ENCODE measurements at regions not wholly inside any gene's neighbourhood (a gene's known extent, or its start where the extent isn't known, plus 50 kb on each side); places are given as distances from the start of the nearest gene placed in this dataset.

DNA sequence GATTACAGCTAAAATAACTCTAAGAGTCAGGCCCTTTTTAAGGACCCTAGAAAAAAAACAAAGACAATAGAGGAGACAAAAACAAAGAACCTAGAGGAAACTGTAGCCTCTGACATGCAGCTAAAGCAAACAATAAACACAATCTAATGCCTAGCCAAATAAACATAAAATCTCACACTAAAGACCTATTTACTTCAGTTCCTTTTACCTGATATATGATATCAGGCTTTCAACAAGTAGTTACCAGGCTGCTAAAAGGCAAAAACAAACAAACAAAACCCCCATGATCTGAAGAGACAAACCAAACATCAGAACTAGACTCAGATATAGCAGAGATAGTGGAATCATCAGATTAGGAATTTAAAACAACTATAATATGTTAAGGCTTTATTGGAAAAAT, 226.5 kb upstream of the POU5F2 start:
- Histone ChIP-seq H3K36me3 (replicated peaks in 1 of 2; ENCODE audit: control insufficient read depth in 2 of 2, insufficient read depth in 2 of 2, low read length in 2 of 2) (no peaks in the 10 kb centered on the region), H3K79me1 (ENCODE audit: low read depth, low read length) (no peaks in the 10 kb centered on the region), H4K91ac (ENCODE audit: low read depth, low read length, poor library complexity) (no peak overlapping the region), H3K9ac (ENCODE audit: low read depth, low read length, poor library complexity) (no peak overlapping the region), H3K4me3 (ENCODE audit: low read length in 2 of 2) (no peak overlapping the region), H3K4me1 (ENCODE audit: control insufficient read depth in 2 of 2, insufficient read depth in 1 of 2, low read depth in 1 of 2, low read length in 2 of 2) (peaks cover 0 to 5% of the 10 kb centered on the region in 2 donors), H3K4ac (ENCODE audit: low read length) (no peak overlapping the region), H2BK5ac (ENCODE audit: low read length) (no peak overlapping the region), H3K9me3 (replicated peaks in 1 of 2; ENCODE audit: control insufficient read depth in 2 of 2, insufficient read depth in 1 of 2, low read depth in 1 of 2, low read length in 2 of 2) (peaks cover 0 to 2% of the 10 kb centered on the region in 2 donors), H2AK5ac (ENCODE audit: low read depth, low read length) (no peak overlapping the region), H2BK120ac (ENCODE audit: low read depth, low read length) (no peak overlapping the region), H2AFZ (ENCODE audit: low read length) (no peak overlapping the region), H3K4me2 (ENCODE audit: insufficient read depth, low read length, poor library complexity, severe bottlenecking) (no peak overlapping the region), H2BK15ac (ENCODE audit: low read length) (no peak overlapping the region), H3K14ac (ENCODE audit: low read length) (no peak overlapping the region), H3K27ac (replicated peaks; ENCODE audit: low read length) (no peak overlapping the region), H3K18ac (ENCODE audit: low read length) (no peak overlapping the region), H3K27me3 (ENCODE audit: control insufficient read depth in 3 of 3, insufficient read depth in 3 of 3, low read depth in 1 of 3, low read length in 3 of 3) (no peaks in the 10 kb centered on the region), H3K23ac (ENCODE audit: low read depth, low read length, poor library complexity) (no peak overlapping the region), H4K8ac (ENCODE audit: low read depth, low read length) (no peak overlapping the region), H2BK12ac (ENCODE audit: low read length) (no peak overlapping the region)
- DNase-seq (ENCODE audit: low spot score), result no peak

DNA sequence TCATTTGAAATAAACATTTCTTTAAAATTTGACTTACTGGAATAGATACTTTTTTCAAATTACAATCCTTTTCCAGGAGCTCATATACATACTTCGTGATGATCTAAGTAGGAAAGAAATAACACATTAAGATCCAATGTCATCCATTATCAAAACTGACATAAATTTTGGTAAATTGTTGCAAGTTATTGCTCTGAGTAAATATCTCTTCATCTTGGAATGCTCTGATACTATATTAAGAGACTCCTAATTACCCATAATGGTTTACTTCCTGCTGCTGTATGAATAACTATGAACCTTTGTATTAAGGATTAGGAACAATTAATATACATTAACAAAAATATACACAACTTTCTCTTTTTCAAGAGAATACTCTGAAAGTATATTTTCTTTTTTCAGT, 223.0 kb upstream of the POU5F2 start:
- Histone ChIP-seq H3K18ac (ENCODE audit: low read length) (no peak overlapping the region), H4K8ac (ENCODE audit: low read depth, low read length) (no peak overlapping the region), H3K4me3 (ENCODE audit: low read length in 2 of 2) (no peak overlapping the region), H3K4ac (ENCODE audit: low read length) (no peak overlapping the region), H3K9me3 (replicated peaks in 1 of 2; ENCODE audit: control insufficient read depth in 2 of 2, insufficient read depth in 1 of 2, low read depth in 1 of 2, low read length in 2 of 2) (no peaks in the 10 kb centered on the region), H2AFZ (ENCODE audit: low read length) (no peak overlapping the region), H3K14ac (ENCODE audit: low read length) (no peak overlapping the region), H4K91ac (ENCODE audit: low read depth, low read length, poor library complexity) (no peak overlapping the region), H3K27me3 (ENCODE audit: control insufficient read depth in 3 of 3, insufficient read depth in 3 of 3, low read depth in 1 of 3, low read length in 3 of 3) (no peaks in the 10 kb centered on the region), H2AK5ac (ENCODE audit: low read depth, low read length) (no peak overlapping the region), H3K4me1 (ENCODE audit: control insufficient read depth in 2 of 2, insufficient read depth in 1 of 2, low read depth in 1 of 2, low read length in 2 of 2) (peaks cover 0 to 3% of the 10 kb centered on the region in 2 donors), H3K4me2 (ENCODE audit: insufficient read depth, low read length, poor library complexity, severe bottlenecking) (no peak overlapping the region), H3K79me1 (ENCODE audit: low read depth, low read length) (no peaks in the 10 kb centered on the region), H3K23ac (ENCODE audit: low read depth, low read length, poor library complexity) (no peak overlapping the region), H3K9ac (ENCODE audit: low read depth, low read length, poor library complexity) (no peak overlapping the region), H3K27ac (replicated peaks; ENCODE audit: low read length) (no peak overlapping the region), H2BK120ac (ENCODE audit: low read depth, low read length) (no peak overlapping the region), H3K36me3 (replicated peaks in 1 of 2; ENCODE audit: control insufficient read depth in 2 of 2, insufficient read depth in 2 of 2, low read length in 2 of 2) (no peaks in the 10 kb centered on the region), H2BK15ac (ENCODE audit: low read length) (no peak overlapping the region), H2BK12ac (ENCODE audit: low read length) (no peak overlapping the region), H2BK5ac (ENCODE audit: low read length) (no peak overlapping the region)
- WGBS, 2 donors (ENCODE audit: extremely low coverage in 2 of 2, insufficient read length in 2 of 2, insufficient replicate concordance in 1 of 2), result no CpG with 5 or more reads among the region's 1 CpG
- no peak for DNase-seq (ENCODE audit: low spot score)

DNA sequence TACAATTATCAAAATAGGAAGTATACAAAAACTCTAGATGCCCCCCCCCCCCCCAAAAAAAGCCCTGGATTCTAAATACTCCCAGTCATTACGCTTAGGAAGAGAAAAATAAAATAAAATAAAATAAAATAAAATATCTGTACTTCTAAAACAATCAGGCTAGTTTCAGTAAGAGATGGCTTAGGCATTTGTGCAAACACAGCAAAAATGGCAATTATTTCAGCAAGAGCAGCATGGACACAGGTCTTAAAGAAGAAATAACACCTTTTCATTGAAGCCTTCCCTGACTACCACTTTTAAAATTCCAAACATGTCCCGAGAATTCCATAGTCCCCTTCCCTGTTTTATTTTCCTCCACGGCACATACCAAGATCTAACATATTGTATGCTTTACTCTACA, 218.6 kb upstream of the POU5F2 start:
- no peak overlapping the region for H3K9ac ChIP-seq (ENCODE audit: low read depth, low read length, poor library complexity)
- no peak for DNase-seq (ENCODE audit: low spot score)
- no peak overlapping the region for H3K4ac ChIP-seq (ENCODE audit: low read length)
- H2AK5ac ChIP-seq (ENCODE audit: low read depth, low read length), result no peak overlapping the region
- H3K23ac ChIP-seq (ENCODE audit: low read depth, low read length, poor library complexity), result no peak overlapping the region
- no peak overlapping the region for H2BK120ac ChIP-seq (ENCODE audit: low read depth, low read length)
- no peak overlapping the region for H2BK12ac ChIP-seq (ENCODE audit: low read length)
- H3K4me3 ChIP-seq (ENCODE audit: low read length in 2 of 2), result no peak overlapping the region
- no peaks in the 10 kb centered on the region for H3K79me1 ChIP-seq (ENCODE audit: low read depth, low read length)
- no peak overlapping the region for H2BK5ac ChIP-seq (ENCODE audit: low read length)
- H3K18ac ChIP-seq (ENCODE audit: low read length), result no peak overlapping the region
- H2BK15ac ChIP-seq (ENCODE audit: low read length), result no peak overlapping the region
- no peaks in the 10 kb centered on the region for H3K9me3 ChIP-seq (replicated peaks in 1 of 2; ENCODE audit: control insufficient read depth in 2 of 2, insufficient read depth in 1 of 2, low read depth in 1 of 2, low read length in 2 of 2)
- no peak overlapping the region for H3K14ac ChIP-seq (ENCODE audit: low read length)
- no peaks in the 10 kb centered on the region for H3K36me3 ChIP-seq (replicated peaks in 1 of 2; ENCODE audit: control insufficient read depth in 2 of 2, insufficient read depth in 2 of 2, low read length in 2 of 2)
- H3K27ac ChIP-seq (replicated peaks; ENCODE audit: low read length), result no peak overlapping the region
- H3K4me2 ChIP-seq (ENCODE audit: insufficient read depth, low read length, poor library complexity, severe bottlenecking), result no peak overlapping the region
- no peak overlapping the region for H2AFZ ChIP-seq (ENCODE audit: low read length)
- no peaks in the 10 kb centered on the region for H3K27me3 ChIP-seq (ENCODE audit: control insufficient read depth in 3 of 3, insufficient read depth in 3 of 3, low read depth in 1 of 3, low read length in 3 of 3)
- no peak overlapping the region for H4K91ac ChIP-seq (ENCODE audit: low read depth, low read length, poor library complexity)
- no CpG with 5 or more reads among the region's 3 CpGs for WGBS, 2 donors (ENCODE audit: extremely low coverage in 2 of 2, insufficient read length in 2 of 2, insufficient replicate concordance in 1 of 2)
- no peaks in the 10 kb centered on the region for H3K4me1 ChIP-seq (ENCODE audit: control insufficient read depth in 2 of 2, insufficient read depth in 1 of 2, low read depth in 1 of 2, low read length in 2 of 2)
- H4K8ac ChIP-seq (ENCODE audit: low read depth, low read length), result no peak overlapping the region

DNA sequence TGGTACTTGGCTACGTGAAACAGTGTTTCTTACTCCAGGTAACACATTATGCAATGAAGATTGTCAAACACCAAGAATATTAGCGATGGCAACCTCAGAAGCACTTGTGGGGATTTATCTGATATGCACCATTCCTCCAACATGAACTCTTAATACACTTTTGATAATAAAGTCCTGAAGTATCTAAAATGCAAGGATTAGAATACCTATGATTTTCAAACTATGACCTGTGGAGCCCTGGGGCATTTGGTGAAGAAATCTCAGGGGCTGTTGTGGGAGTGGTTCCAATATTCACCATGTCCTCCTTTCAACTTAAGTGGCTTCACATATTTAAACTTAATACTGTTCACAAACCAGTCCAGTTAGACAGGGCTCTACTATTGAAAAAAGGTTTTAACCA, 214.6 kb upstream of the POU5F2 start:
- Histone ChIP-seq H3K14ac (ENCODE audit: low read length) (no peak overlapping the region), H3K23ac (ENCODE audit: low read depth, low read length, poor library complexity) (no peak overlapping the region), H2BK12ac (ENCODE audit: low read length) (no peak overlapping the region), H3K79me1 (ENCODE audit: low read depth, low read length) (no peaks in the 10 kb centered on the region), H3K36me3 (replicated peaks in 1 of 2; ENCODE audit: control insufficient read depth in 2 of 2, insufficient read depth in 2 of 2, low read length in 2 of 2) (no peaks in the 10 kb centered on the region), H2BK5ac (ENCODE audit: low read length) (no peak overlapping the region), H2AFZ (ENCODE audit: low read length) (no peak overlapping the region), H3K4me1 (ENCODE audit: control insufficient read depth in 2 of 2, insufficient read depth in 1 of 2, low read depth in 1 of 2, low read length in 2 of 2) (peaks cover 0 to 5% of the 10 kb centered on the region in 2 donors), H2BK15ac (ENCODE audit: low read length) (no peak overlapping the region), H3K9me3 (replicated peaks in 1 of 2; ENCODE audit: control insufficient read depth in 2 of 2, insufficient read depth in 1 of 2, low read depth in 1 of 2, low read length in 2 of 2) (no peaks in the 10 kb centered on the region), H3K4ac (ENCODE audit: low read length) (no peak overlapping the region), H4K8ac (ENCODE audit: low read depth, low read length) (no peak overlapping the region), H3K9ac (ENCODE audit: low read depth, low read length, poor library complexity) (no peak overlapping the region), H4K91ac (ENCODE audit: low read depth, low read length, poor library complexity) (no peak overlapping the region), H2AK5ac (ENCODE audit: low read depth, low read length) (no peak overlapping the region), H3K4me3 (ENCODE audit: low read length in 2 of 2) (no peak overlapping the region), H3K4me2 (ENCODE audit: insufficient read depth, low read length, poor library complexity, severe bottlenecking) (no peak overlapping the region), H3K27me3 (ENCODE audit: control insufficient read depth in 3 of 3, insufficient read depth in 3 of 3, low read depth in 1 of 3, low read length in 3 of 3) (no peaks in the 10 kb centered on the region), H2BK120ac (ENCODE audit: low read depth, low read length) (no peak overlapping the region), H3K27ac (replicated peaks; ENCODE audit: low read length) (no peak overlapping the region), H3K18ac (ENCODE audit: low read length) (no peak overlapping the region)
- DNase-seq (ENCODE audit: low spot score), result no peak
- no CpG with 5 or more reads among the region's 2 CpGs for WGBS, 2 donors (ENCODE audit: extremely low coverage in 2 of 2, insufficient read length in 2 of 2, insufficient replicate concordance in 1 of 2)

All from neuronal stem cell (in vitro differentiated cells).